SK-N-SH (cell line): ENCODE measurements at regions not wholly inside any gene's neighbourhood (a gene's known extent, or its start where the extent isn't known, plus 50 kb on each side); places are given as distances from the start of the nearest gene placed in this dataset.

Experiments used
- CTCF ChIA-PET: fragments of 300-600, 350-600 bp; formaldehyde crosslinking; extraction: SDS; loops from one replicate; lab custom pipeline; 2021; lab: Yijun Ruan, JAX
- POLR2A ChIA-PET: fragments of 350-600 bp; sonication (Branson Sonifier 250); formaldehyde crosslinking; extraction: SDS; loops from one replicate; lab custom pipeline; 2020; ENCODE audit warnings: antibody characterized with exemption, inconsistent platforms; lab: Yijun Ruan, JAX
- DNase-seq: peaks from one replicate; pipeline ENCODE4 v3.0.0; 2012
- H2AFZ ChIP-seq: fragments of 200-600 bp; sonication (generic); 2 replicates; pipeline ENCODE4 v1.8.1; 2016; ENCODE audit warnings: antibody characterized with exemption, mild to moderate bottlenecking, low read depth
- H3F3A ChIP-seq: fragments of 200-600 bp; sonication (generic); replicated peaks from 2 replicates; pipeline ENCODE3; 2016; ENCODE audit warnings: antibody characterized with exemption, mild to moderate bottlenecking; ENCODE audit not compliant: insufficient read depth
- H3K27ac ChIP-seq, 2 experiments: fragments of 200-500 bp in 1 of 2; fragments of 200-600 bp in 1 of 2; sonication (Bioruptor generic) in 1 of 2; sonication (generic), shearing (Covaris generic) in 1 of 2; 2 replicates each; pipeline versions ENCODE4 v1.5.1 to v1.6.1; 2014 to 2016; ENCODE audit warnings: low read depth in 2 of 2, inconsistent platforms in 1 of 2, low read length in 1 of 2, mild to moderate bottlenecking in 1 of 2, mixed read lengths in 1 of 2
- H3K27me3 ChIP-seq: fragments of 200-600 bp; sonication (generic), shearing (Covaris generic); 2 replicates; pipeline ENCODE4 v1.6.1; 2016; ENCODE audit warnings: mixed run types; ENCODE audit not compliant: insufficient read depth
- H3K36me3 ChIP-seq, 2 experiments: fragments of 200-500 bp in 1 of 2; fragments of 200-600 bp in 1 of 2; sonication (Bioruptor generic) in 1 of 2; sonication (generic) in 1 of 2; replicated peaks in 1 of 2; 2 replicates each; pipeline versions ENCODE3 to v1.5.1; 2014 to 2016; ENCODE audit warnings: low read length in 1 of 2, mild to moderate bottlenecking in 1 of 2; ENCODE audit not compliant: insufficient read depth in 2 of 2, control insufficient read depth in 1 of 2
- H3K4me1 ChIP-seq, 2 experiments: fragments of 200-500 bp in 1 of 2; fragments of 200-600 bp in 1 of 2; sonication (Bioruptor generic) in 1 of 2; sonication (generic), shearing (Covaris generic) in 1 of 2; 2 replicates each; pipeline versions ENCODE4 v1.5.1 to v1.6.1; 2014 to 2016; ENCODE audit warnings: low read depth in 1 of 2, low read length in 1 of 2, mixed run types in 1 of 2; ENCODE audit not compliant: insufficient read depth in 2 of 2, control insufficient read depth in 1 of 2
- H3K4me2 ChIP-seq: fragments of 200-600 bp; sonication (generic), shearing (Covaris generic); 2 replicates; pipeline ENCODE4 v1.6.1; 2017; ENCODE audit warnings: mixed run types
- H3K4me3 ChIP-seq, 2 experiments: fragments of 200-500 bp in 1 of 2; fragments of 200-600 bp in 1 of 2; sonication (Bioruptor generic) in 1 of 2; sonication (generic), shearing (Covaris generic) in 1 of 2; 2 replicates each; pipeline versions ENCODE4 v1.5.1 to v1.8.1; 2014 to 2016; ENCODE audit warnings: low read depth in 2 of 2, inconsistent platforms in 1 of 2, low read length in 1 of 2, mild to moderate bottlenecking in 1 of 2, mixed read lengths in 1 of 2, moderate library complexity in 1 of 2
- H3K79me2 ChIP-seq: fragments of 200-600 bp; sonication (generic); 2 replicates; pipeline ENCODE4 v1.8.1; 2017; ENCODE audit warnings: mild to moderate bottlenecking; ENCODE audit not compliant: insufficient read depth
- H3K9ac ChIP-seq: fragments of 200-600 bp; sonication (generic); 2 replicates; pipeline ENCODE4 v1.6.1; 2017; ENCODE audit warnings: mixed run types
- H3K9me2 ChIP-seq: fragments of 200-600 bp; sonication (generic); 2 replicates; pipeline ENCODE4 v1.6.1; 2017; ENCODE audit warnings: mixed run types
- H3K9me3 ChIP-seq: fragments of 200-600 bp; sonication (generic); 2 replicates; pipeline ENCODE4 v1.6.1; 2017; ENCODE audit warnings: mixed run types, mild to moderate bottlenecking, moderate library complexity
- H4K20me1 ChIP-seq: fragments of 200-600 bp; sonication (generic); 2 replicates; pipeline ENCODE4 v1.6.1; 2017; ENCODE audit warnings: mild to moderate bottlenecking, mixed run types; ENCODE audit not compliant: insufficient read depth
- CHD2 ChIP-seq: fragments of 150-350 bp; IDR thresholded peaks from 2 replicates; pipeline ENCODE4 v1.6.1; 2018; ENCODE audit warnings: low read length; ENCODE audit not compliant: partially characterized antibody
- EZH2phosphoT487 ChIP-seq: fragments of 200-600 bp; sonication (generic); IDR thresholded peaks from 2 replicates; pipeline ENCODE4 v1.6.1; 2017; ENCODE audit warnings: low read depth, mixed run types, mild to moderate bottlenecking, antibody characterized with exemption, moderate library complexity, borderline replicate concordance
- FOSL2 ChIP-seq: IDR thresholded peaks from 2 replicates; pipeline ENCODE4 v1.4.0; 2012; ENCODE audit warnings: low read depth, mild to moderate bottlenecking, moderate library complexity, borderline replicate concordance
- FOXJ3 ChIP-seq: sonication (generic); formaldehyde crosslinking; IDR thresholded peaks from 2 replicates; pipeline ENCODE4 v1.5.1; 2020; ENCODE audit warnings: mild to moderate bottlenecking, missing genetic modification reagents
- JUND ChIP-seq: IDR thresholded peaks from 2 replicates; pipeline ENCODE4 v1.4.0; 2012
- NRF1 ChIP-seq: IDR thresholded peaks from 2 replicates; pipeline ENCODE4 v1.6.1; 2012; ENCODE audit warnings: low read depth, mild to moderate bottlenecking, low read length
- TAF1 ChIP-seq: IDR thresholded peaks from 2 replicates; pipeline ENCODE4 v1.6.1; 2012; ENCODE audit warnings: low read depth, mild to moderate bottlenecking, low read length, moderate library complexity, borderline replicate concordance
- TCF12 ChIP-seq: IDR thresholded peaks from 2 replicates; pipeline ENCODE4 v1.4.0; 2012
- WGBS: methylation state at CpG from one replicate; pipeline ENCODE4 v1.1.6; 2017; ENCODE audit warnings: low lambda C conversion rate; 5-methylcytosine and 5-hydroxymethylcytosine counted together
- TF ChIP-seq, protein P1 (sequence below): IDR thresholded peaks from 2 replicates; pipeline ENCODE4 v1.4.0; 2012; ENCODE audit warnings: low read depth, borderline replicate concordance
- TF ChIP-seq, protein P2 (sequence below): fragments of 200-600 bp; sonication (generic); IDR thresholded peaks from 2 replicates; pipeline ENCODE4 v1.6.1; 2017; ENCODE audit warnings: antibody characterized with exemption, mild to moderate bottlenecking, moderate library complexity

DNA sequence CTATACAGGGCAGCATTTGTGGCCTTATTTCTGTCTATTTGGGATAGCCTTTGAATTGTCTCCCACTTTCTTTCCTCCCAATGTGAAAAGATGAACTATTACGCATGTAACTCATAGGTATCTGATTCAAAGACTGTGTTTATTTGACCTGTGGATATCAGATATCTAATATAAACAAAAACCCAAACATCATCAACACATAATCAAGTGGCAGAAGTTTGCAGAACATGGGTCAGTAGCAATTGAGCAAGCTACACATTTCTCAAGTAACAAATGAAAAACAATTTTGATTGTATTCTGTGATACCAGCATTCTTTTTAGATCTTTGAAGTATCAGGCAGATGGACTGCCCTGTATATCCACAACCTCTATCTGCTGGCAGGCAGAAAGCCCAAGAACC lies 490.5 kb upstream of the ADGRL2 start:
- TF ChIP-seq NRF1: no peak
- TF ChIP-seq FOXJ3 (CRISPR knock-in tag): no peak
- TF ChIP-seq, protein P1, sequence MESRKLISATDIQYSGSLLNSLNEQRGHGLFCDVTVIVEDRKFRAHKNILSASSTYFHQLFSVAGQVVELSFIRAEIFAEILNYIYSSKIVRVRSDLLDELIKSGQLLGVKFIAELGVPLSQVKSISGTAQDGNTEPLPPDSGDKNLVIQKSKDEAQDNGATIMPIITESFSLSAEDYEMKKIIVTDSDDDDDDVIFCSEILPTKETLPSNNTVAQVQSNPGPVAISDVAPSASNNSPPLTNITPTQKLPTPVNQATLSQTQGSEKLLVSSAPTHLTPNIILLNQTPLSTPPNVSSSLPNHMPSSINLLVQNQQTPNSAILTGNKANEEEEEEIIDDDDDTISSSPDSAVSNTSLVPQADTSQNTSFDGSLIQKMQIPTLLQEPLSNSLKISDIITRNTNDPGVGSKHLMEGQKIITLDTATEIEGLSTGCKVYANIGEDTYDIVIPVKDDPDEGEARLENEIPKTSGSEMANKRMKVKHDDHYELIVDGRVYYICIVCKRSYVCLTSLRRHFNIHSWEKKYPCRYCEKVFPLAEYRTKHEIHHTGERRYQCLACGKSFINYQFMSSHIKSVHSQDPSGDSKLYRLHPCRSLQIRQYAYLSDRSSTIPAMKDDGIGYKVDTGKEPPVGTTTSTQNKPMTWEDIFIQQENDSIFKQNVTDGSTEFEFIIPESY: no peak
- TF ChIP-seq, protein P2, sequence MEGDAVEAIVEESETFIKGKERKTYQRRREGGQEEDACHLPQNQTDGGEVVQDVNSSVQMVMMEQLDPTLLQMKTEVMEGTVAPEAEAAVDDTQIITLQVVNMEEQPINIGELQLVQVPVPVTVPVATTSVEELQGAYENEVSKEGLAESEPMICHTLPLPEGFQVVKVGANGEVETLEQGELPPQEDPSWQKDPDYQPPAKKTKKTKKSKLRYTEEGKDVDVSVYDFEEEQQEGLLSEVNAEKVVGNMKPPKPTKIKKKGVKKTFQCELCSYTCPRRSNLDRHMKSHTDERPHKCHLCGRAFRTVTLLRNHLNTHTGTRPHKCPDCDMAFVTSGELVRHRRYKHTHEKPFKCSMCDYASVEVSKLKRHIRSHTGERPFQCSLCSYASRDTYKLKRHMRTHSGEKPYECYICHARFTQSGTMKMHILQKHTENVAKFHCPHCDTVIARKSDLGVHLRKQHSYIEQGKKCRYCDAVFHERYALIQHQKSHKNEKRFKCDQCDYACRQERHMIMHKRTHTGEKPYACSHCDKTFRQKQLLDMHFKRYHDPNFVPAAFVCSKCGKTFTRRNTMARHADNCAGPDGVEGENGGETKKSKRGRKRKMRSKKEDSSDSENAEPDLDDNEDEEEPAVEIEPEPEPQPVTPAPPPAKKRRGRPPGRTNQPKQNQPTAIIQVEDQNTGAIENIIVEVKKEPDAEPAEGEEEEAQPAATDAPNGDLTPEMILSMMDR: no peak
- TF ChIP-seq JUND: no peak
- no peak for TF ChIP-seq TAF1
- TF ChIP-seq TCF12: no peak
- TF ChIP-seq FOSL2: no peak
- TF ChIP-seq CHD2: no peak
- no peaks in the 10 kb centered on the region for H3K79me2 ChIP-seq
- no peak overlapping the region for H2AFZ ChIP-seq
- no peak overlapping the region for H3K9ac ChIP-seq
- H3K4me1 ChIP-seq: peaks cover 0 to 13% of the 10 kb centered on the region in 2 experiments; a peak in 3 of 4 replicates
- ChIA-PET CTCF (interaction anchor here (0.6 to 0.9 kb wide), 3 partner anchors 127 to 283 kb away, joined by 3 read pairs; no protein-coding TSS in a partner anchor), POLR2A (no interaction called here)
- H4K20me1 ChIP-seq: no peaks in the 10 kb centered on the region
- WGBS: 92% methylated on average over 1 of the region's 1 CpG
- H3K9me2 ChIP-seq: no peaks in the 10 kb centered on the region
- no peaks in the 10 kb centered on the region for H3F3A ChIP-seq
- no peak for DNase-seq
- H3K27me3 ChIP-seq: no peaks in the 10 kb centered on the region
- H3K27ac ChIP-seq: no peak overlapping the region; a peak in 1 of 4 replicates
- no peak overlapping the region for H3K4me2 ChIP-seq
- H3K36me3 ChIP-seq: no peaks in the 10 kb centered on the region
- no peak overlapping the region for H3K4me3 ChIP-seq
- no peaks in the 10 kb centered on the region for H3K9me3 ChIP-seq

DNA sequence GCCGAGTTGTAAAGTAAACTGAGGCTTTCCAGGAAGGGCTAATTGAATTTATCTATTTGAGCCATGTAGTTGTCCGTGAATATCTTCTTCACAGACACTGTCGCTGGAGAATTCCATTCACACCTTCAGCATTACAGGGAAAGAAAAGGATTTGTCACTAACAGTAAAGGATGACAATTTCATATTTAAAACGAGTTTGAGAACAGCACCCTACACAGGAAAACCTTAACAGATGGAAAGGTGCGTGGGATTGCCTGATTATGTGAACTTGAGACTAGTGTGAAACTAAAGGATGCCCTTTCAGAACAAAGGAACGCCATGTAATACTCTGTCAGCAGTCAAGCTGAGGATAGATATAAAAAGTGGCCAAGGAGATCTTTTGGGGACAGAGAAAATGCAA lies 492.5 kb upstream of the ADGRL2 start:
- no peak for TF ChIP-seq EZH2phosphoT487
- H3K4me1 ChIP-seq: peaks cover 13 to 17% of the 10 kb centered on the region in 2 experiments; a peak in 2 of 4 replicates
- H3K27me3 ChIP-seq: no peaks in the 10 kb centered on the region
- no peaks in the 10 kb centered on the region for H3K9me3 ChIP-seq
- H3K9me2 ChIP-seq: no peaks in the 10 kb centered on the region
- ChIA-PET CTCF (no interaction called here), POLR2A (no interaction called here)
- H3K79me2 ChIP-seq: no peaks in the 10 kb centered on the region
- no peak overlapping the region for H2AFZ ChIP-seq
- H3K9ac ChIP-seq: no peak overlapping the region
- H3K36me3 ChIP-seq: no peaks in the 10 kb centered on the region
- H3K4me3 ChIP-seq: peak overlapping the region in 1 of 2 experiments; percentile 25; a peak in 1 of 4 replicates
- H3K27ac ChIP-seq: no peak overlapping the region; a peak in 1 of 4 replicates
- H3K4me2 ChIP-seq: no peak overlapping the region
- peaks cover 7% of the 10 kb centered on the region for H3F3A ChIP-seq
- no peaks in the 10 kb centered on the region for H4K20me1 ChIP-seq
- DNase-seq: no peak
- 50% methylated on average over 6 of the region's 6 CpGs for WGBS
